Psoas muscle (tissue), 7 donors: ENCODE measurements at regions not wholly inside any gene's neighbourhood (a gene's known extent, or its start where the extent isn't known, plus 50 kb on each side); places are given as distances from the start of the nearest gene placed in this dataset.

Experiments
- ATAC-seq, 4 donors: fragments of 200-7000 bp; cut with Tn5 transposase; one replicate each; pipeline ENCODE4 v1.9.1; 2020; ENCODE audit warnings: moderate library complexity in 3 of 4, mild to moderate bottlenecking in 2 of 4
- DNase-seq, 2 donors: peaks; one replicate each; pipeline ENCODE4 v3.0.0-alpha.2; 2020
- H3K27ac ChIP-seq: fragments of 200-600 bp; one replicate; pipeline ENCODE4 v1.8.0; 2022
- H3K27me3 ChIP-seq, 3 donors: fragments of 200-600 bp in 1 of 3; one replicate each; pipeline versions ENCODE4 v1.6.1 to v1.8.0; 2013 to 2022; ENCODE audit warnings: low read length in 2 of 3, mild to moderate bottlenecking in 2 of 3, moderate library complexity in 1 of 3; ENCODE audit not compliant: insufficient read depth in 3 of 3
- H3K36me3 ChIP-seq, 2 donors: fragments of 200-600 bp in 1 of 2; one replicate each; pipeline versions ENCODE4 v1.6.1 to v1.8.0; 2013 to 2022; ENCODE audit warnings: low read depth in 1 of 2, mild to moderate bottlenecking in 1 of 2, moderate library complexity in 1 of 2; ENCODE audit not compliant: insufficient read depth in 1 of 2
- H3K4me1 ChIP-seq: fragments of 200-600 bp; one replicate; pipeline ENCODE4 v1.8.0; 2022
- H3K4me3 ChIP-seq: fragments of 200-600 bp; one replicate; pipeline ENCODE4 v1.8.0; 2022; ENCODE audit warnings: mild to moderate bottlenecking
- H3K9me3 ChIP-seq: fragments of 200-600 bp; one replicate; pipeline ENCODE4 v1.8.0; 2022
- CTCF ChIP-seq: fragments of 200-600 bp; IDR thresholded peaks from one replicate; pipeline ENCODE4 v1.8.0; 2022; ENCODE audit warnings: antibody characterized with exemption
- WGBS, 3 donors: extraction: QIAGEN DNeasy Blood & Tissue Kit; methylation state at CpG; one replicate each; pipeline versions ENCODE4 v1.1.6 to v1.1.7; 2013; 5-methylcytosine and 5-hydroxymethylcytosine counted together
- intact Hi-C, 2 donors: fragments of 100-400 bp; cut with DNase I; formaldehyde crosslinking; loops; one replicate each; pipeline versions ENCODE4 v1.11.0 to v1.14.2; 2022
- donor health status: healthy with polysubstance abuse.
- donor health status: DM: no; HTN: no; CAD: no; lungs with moderate emphysema.
- donor health status: Bipolar disorder and iron deficiency.
- donor health status: healthy.
- donor health status: DM: yes; HTN: yes; CAD: no.
- donor health status: DM: no; HTN: no; CAD: no.
- donor health status: DM: yes; HTN: yes; CAD: no.

- H3K27me3 ChIP-seq, result peaks cover 6 to 35% (median 7%) of the 10 kb centered on the region in 3 donors
- WGBS, 3 donors, result 54 to 72% (median 63%) methylated on average over 47 of the region's 47 CpGs
- no peak for TF ChIP-seq CTCF
- H3K27ac ChIP-seq, result peak overlapping the region; percentile 97
- no peaks in the 10 kb centered on the region for H3K9me3 ChIP-seq
- no peaks in the 10 kb centered on the region for H3K36me3 ChIP-seq
- H3K4me3 ChIP-seq, result no peak overlapping the region
- no peak for DNase-seq
- peaks cover 20% of the 10 kb centered on the region for H3K4me1 ChIP-seq
- no peak for ATAC-seq
- intact Hi-C loops, result loop anchor here in 1 of 2 donors (10.0 kb wide), 1 partner anchor 734 kb away; the partner anchor contains the start of gene CYCS
Observed at GRCh38 chr7:25858525-25859411, 293.2 kb upstream of the NFE2L3 start.

GRCh38 chr7:25859412-25860274, 292.4 kb upstream of the NFE2L3 start:
- H3K4me1 ChIP-seq, result peaks cover 12% of the 10 kb centered on the region
- H3K27ac ChIP-seq, result no peak overlapping the region
- ATAC-seq, result no peak
- no peak overlapping the region for H3K4me3 ChIP-seq
- DNase-seq, result no peak
- TF ChIP-seq CTCF, result no peak
- peaks cover 6 to 44% (median 7%) of the 10 kb centered on the region in 3 donors for H3K27me3 ChIP-seq
- H3K36me3 ChIP-seq, result no peaks in the 10 kb centered on the region
- intact Hi-C loops, result loop anchor here in 1 of 2 donors (10.0 kb wide), 1 partner anchor 735 kb away; the partner anchor contains the start of gene CYCS
- H3K9me3 ChIP-seq, result no peaks in the 10 kb centered on the region
- 74 to 83% (median 76%) methylated on average over 19 of the region's 19 CpGs for WGBS, 3 donors

DNA sequence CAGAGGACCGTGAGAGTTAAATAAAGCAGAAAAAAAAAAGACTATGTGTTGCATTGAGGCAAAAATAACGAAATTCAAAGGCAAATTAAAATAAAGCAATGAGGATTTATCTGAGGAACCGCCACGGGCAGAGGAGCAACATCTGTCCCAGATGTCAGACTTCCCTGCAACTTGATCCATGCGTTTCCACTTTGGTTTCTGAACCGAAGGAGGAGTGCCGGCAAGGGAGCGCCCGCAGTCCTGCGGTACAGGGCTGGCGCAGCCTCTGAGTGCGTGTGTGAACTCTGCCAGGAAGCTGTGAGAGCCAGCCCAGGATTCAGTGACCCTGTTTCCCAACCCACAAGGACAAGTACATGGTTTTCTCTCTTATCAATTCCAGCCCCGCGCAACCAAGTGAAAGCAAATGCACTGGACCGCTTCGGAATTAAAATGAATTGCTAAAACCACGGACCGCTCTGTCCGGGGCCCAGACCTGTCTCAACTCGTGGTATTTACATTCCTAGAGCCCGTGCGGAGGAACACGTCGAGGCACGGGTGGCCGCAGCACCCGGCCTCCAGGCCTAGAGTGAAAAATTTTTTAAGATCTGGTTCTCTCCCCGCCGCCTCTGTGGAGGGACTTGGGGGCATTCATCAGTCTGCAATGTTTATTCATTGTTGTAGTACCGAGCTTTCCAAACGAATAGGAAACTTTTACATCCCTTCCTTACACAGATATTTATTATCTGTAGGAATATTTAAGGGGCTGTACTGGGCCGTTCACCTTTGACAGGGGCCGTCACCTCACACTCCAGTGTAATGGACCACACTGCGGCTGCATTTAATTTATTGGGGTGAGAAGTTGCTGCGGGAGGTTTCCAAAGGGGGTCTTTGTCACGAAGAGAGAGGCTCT, 291.5 kb upstream of the NFE2L3 start:
- Histone ChIP-seq H3K4me1 (peaks cover 12% of the 10 kb centered on the region), H3K27ac (no peak overlapping the region), H3K27me3 (peaks cover 6 to 53% (median 7%) of the 10 kb centered on the region in 3 donors), H3K36me3 (no peaks in the 10 kb centered on the region), H3K9me3 (no peaks in the 10 kb centered on the region), H3K4me3 (no peak overlapping the region)
- no peak for TF ChIP-seq CTCF
- ATAC-seq, result no peak
- DNase-seq, result no peak
- intact Hi-C loops, result no loop called here
- WGBS, 3 donors, result 56 to 69% (median 58%) methylated on average over 36 of the region's 36 CpGs

GRCh38 chr7:25861164-25861496, 290.9 kb upstream of the NFE2L3 start:
- H3K4me3 ChIP-seq, result peak overlapping the region; percentile 53
- ATAC-seq (no peak), DNase-seq (no peak)
- no peak for TF ChIP-seq CTCF
- peaks cover 12% of the 10 kb centered on the region for H3K4me1 ChIP-seq
- peak overlapping the region; percentile 64 for H3K27ac ChIP-seq
- no peaks in the 10 kb centered on the region for H3K9me3 ChIP-seq
- intact Hi-C loops, result no loop called here
- no peaks in the 10 kb centered on the region for H3K36me3 ChIP-seq
- H3K27me3 ChIP-seq, result peaks cover 8 to 59% (median 9%) of the 10 kb centered on the region in 3 donors
- WGBS, 3 donors, result 68 to 73% (median 70%) methylated on average over 7 of the region's 7 CpGs
